ENCODE measurements at regions not wholly inside any gene's neighbourhood (a gene's known extent, or its start where the extent isn't known, plus 50 kb on each side); places are given as distances from the start of the nearest gene placed in this dataset.
A peak's percentile ranks its signal among the peaks of the same experiment; 100 is the strongest.

DNA sequence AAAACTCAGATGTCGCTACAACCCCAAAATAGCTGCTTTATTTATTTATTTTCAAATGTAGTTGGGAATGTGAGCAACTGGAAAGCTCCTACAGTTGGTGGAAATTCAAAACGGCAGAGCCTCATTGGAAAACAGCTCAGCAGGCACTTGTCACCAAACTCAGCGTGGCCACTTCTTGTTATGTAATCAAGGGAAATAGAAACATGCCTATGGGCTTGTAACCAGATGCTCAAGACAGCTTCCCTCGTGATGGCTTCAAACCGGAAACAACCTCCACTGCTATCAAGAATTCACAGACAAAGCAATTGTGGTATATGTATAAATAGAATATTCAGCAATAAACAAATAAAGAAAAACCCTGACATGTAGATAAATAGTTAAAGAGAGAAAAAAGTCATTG lies 627.8 kb upstream of the SLC10A2 start:
- Histone ChIP-seq H3F3A (replicated peaks; ENCODE audit: low read depth) (no peaks in the 10 kb centered on the region), H3K79me2 (replicated peaks; ENCODE audit: insufficient read depth) (no peaks in the 10 kb centered on the region), H3K4me1 (ENCODE audit: insufficient read depth) (peaks cover 7% of the 10 kb centered on the region; the same call in 1 of the 2 replicates), H3K36me3 (ENCODE audit: insufficient read depth) (no peaks in the 10 kb centered on the region), H3K4me3 (no peak overlapping the region), H3K4me2 (no peak overlapping the region), H3K27me3 (ENCODE audit: insufficient read depth) (no peaks in the 10 kb centered on the region), H2AFZ (no peak overlapping the region), H4K20me1 (replicated peaks; ENCODE audit: insufficient read depth) (no peaks in the 10 kb centered on the region), H3K9me2 (ENCODE audit: insufficient read depth) (0 out of 2 replicates have a peak, but pooled peaks cover 2% of the 10 kb centered on the region), H3K27ac (ENCODE audit: low read depth) (no peak overlapping the region)
- H3K27me3 Mint-ChIP-seq (ENCODE audit: insufficient read depth, low read depth, poor library complexity): peaks cover 7% of the 10 kb centered on the region
- TF ChIP-seq, protein P1, sequence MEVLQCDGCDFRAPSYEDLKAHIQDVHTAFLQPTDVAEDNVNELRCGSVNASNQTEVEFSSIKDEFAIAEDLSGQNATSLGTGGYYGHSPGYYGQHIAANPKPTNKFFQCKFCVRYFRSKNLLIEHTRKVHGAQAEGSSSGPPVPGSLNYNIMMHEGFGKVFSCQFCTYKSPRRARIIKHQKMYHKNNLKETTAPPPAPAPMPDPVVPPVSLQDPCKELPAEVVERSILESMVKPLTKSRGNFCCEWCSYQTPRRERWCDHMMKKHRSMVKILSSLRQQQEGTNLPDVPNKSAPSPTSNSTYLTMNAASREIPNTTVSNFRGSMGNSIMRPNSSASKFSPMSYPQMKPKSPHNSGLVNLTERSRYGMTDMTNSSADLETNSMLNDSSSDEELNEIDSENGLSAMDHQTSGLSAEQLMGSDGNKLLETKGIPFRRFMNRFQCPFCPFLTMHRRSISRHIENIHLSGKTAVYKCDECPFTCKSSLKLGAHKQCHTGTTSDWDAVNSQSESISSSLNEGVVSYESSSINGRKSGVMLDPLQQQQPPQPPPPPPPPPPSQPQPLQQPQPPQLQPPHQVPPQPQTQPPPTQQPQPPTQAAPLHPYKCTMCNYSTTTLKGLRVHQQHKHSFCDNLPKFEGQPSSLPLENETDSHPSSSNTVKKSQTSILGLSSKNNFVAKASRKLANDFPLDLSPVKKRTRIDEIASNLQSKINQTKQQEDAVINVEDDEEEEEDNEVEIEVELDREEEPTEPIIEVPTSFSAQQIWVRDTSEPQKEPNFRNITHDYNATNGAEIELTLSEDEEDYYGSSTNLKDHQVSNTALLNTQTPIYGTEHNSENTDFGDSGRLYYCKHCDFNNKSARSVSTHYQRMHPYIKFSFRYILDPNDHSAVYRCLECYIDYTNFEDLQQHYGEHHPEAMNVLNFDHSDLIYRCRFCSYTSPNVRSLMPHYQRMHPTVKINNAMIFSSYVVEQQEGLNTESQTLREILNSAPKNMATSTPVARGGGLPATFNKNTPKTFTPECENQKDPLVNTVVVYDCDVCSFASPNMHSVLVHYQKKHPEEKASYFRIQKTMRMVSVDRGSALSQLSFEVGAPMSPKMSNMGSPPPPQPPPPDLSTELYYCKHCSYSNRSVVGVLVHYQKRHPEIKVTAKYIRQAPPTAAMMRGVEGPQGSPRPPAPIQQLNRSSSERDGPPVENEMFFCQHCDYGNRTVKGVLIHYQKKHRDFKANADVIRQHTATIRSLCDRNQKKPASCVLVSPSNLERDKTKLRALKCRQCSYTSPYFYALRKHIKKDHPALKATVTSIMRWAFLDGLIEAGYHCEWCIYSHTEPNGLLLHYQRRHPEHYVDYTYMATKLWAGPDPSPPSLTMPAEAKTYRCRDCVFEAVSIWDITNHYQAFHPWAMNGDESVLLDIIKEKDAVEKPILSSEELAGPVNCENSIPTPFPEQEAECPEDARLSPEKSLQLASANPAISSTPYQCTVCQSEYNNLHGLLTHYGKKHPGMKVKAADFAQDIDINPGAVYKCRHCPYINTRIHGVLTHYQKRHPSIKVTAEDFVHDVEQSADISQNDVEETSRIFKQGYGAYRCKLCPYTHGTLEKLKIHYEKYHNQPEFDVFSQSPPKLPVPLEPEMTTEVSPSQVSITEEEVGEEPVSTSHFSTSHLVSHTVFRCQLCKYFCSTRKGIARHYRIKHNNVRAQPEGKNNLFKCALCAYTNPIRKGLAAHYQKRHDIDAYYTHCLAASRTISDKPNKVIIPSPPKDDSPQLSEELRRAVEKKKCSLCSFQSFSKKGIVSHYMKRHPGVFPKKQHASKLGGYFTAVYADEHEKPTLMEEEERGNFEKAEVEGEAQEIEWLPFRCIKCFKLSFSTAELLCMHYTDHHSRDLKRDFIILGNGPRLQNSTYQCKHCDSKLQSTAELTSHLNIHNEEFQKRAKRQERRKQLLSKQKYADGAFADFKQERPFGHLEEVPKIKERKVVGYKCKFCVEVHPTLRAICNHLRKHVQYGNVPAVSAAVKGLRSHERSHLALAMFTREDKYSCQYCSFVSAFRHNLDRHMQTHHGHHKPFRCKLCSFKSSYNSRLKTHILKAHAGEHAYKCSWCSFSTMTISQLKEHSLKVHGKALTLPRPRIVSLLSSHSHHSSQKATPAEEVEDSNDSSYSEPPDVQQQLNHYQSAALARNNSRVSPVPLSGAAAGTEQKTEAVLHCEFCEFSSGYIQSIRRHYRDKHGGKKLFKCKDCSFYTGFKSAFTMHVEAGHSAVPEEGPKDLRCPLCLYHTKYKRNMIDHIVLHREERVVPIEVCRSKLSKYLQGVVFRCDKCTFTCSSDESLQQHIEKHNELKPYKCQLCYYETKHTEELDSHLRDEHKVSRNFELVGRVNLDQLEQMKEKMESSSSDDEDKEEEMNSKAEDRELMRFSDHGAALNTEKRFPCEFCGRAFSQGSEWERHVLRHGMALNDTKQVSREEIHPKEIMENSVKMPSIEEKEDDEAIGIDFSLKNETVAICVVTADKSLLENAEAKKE (CRISPR knock-in tag; IDR thresholded peaks at IDR 0.05): 0 out of 2 replicates have a peak, but pooled peaks have one; percentile 34
- TF ChIP-seq, protein P2, sequence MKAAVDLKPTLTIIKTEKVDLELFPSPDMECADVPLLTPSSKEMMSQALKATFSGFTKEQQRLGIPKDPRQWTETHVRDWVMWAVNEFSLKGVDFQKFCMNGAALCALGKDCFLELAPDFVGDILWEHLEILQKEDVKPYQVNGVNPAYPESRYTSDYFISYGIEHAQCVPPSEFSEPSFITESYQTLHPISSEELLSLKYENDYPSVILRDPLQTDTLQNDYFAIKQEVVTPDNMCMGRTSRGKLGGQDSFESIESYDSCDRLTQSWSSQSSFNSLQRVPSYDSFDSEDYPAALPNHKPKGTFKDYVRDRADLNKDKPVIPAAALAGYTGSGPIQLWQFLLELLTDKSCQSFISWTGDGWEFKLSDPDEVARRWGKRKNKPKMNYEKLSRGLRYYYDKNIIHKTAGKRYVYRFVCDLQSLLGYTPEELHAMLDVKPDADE (IDR thresholded peaks at IDR 0.05): no peak
- H3K4me3 Mint-ChIP-seq: no peak overlapping the region
- peaks cover 23% of the 10 kb centered on the region; the same call in 2 of the 3 replicates for H3K4me1 Mint-ChIP-seq
- no peak overlapping the region for H3K27ac Mint-ChIP-seq
- no peaks in the 10 kb centered on the region; the same call in 2 of the 3 replicates for H3K9me3 Mint-ChIP-seq
- no peaks in the 10 kb centered on the region for H3K36me3 Mint-ChIP-seq (ENCODE audit: low read depth)
- ATAC-seq: peak; percentile 79
- DNase-seq (ENCODE audit: low spot score): peak; percentile 51

DNA sequence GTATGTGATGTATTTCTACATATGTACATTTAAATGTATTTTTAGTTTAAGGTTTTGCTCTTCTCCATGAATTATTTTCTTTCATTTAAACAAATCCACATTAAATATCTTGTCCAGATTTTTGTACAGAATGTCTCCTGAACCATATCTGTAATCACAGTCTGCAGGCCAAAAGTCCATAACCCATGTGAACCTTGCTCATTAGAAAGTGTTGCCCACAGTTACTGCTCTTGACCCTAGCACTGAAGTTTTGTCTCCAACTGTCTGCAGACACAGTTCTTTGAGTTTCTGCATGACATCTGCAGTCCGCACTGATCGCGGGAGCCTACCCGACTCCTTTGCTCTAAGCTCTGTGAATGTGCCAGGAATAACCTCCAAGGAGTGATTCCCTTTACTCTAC lies 626.2 kb upstream of the SLC10A2 start:
- ATAC-seq: no peak
- Mint-ChIP-seq H3K4me1 (peaks cover 23% of the 10 kb centered on the region; the same call in 2 of the 3 replicates), H3K27me3 (ENCODE audit: insufficient read depth, low read depth, poor library complexity) (peaks cover 6% of the 10 kb centered on the region), H3K4me3 (no peak overlapping the region), H3K9me3 (no peaks in the 10 kb centered on the region; the same call in 2 of the 3 replicates), H3K36me3 (ENCODE audit: low read depth) (no peaks in the 10 kb centered on the region), H3K27ac (no peak overlapping the region)
- Histone ChIP-seq H3K79me2 (replicated peaks; ENCODE audit: insufficient read depth) (no peaks in the 10 kb centered on the region), H4K20me1 (replicated peaks; ENCODE audit: insufficient read depth) (no peaks in the 10 kb centered on the region), H3K4me2 (no peak overlapping the region), H3F3A (replicated peaks; ENCODE audit: low read depth) (no peaks in the 10 kb centered on the region), H3K36me3 (ENCODE audit: insufficient read depth) (no peaks in the 10 kb centered on the region), H3K9me2 (ENCODE audit: insufficient read depth) (0 out of 2 replicates have a peak, but pooled peaks cover 1% of the 10 kb centered on the region), H2AFZ (no peak overlapping the region), H3K27ac (ENCODE audit: low read depth) (no peak overlapping the region), H3K4me3 (no peak overlapping the region), H3K4me1 (ENCODE audit: insufficient read depth) (peaks cover 7% of the 10 kb centered on the region; the same call in 1 of the 2 replicates), H3K27me3 (ENCODE audit: insufficient read depth) (no peaks in the 10 kb centered on the region)
- no peak for DNase-seq (ENCODE audit: low spot score)
- TF ChIP-seq ZNF331 (CRISPR knock-in tag; IDR thresholded peaks at IDR 0.05; ENCODE audit: low read depth): no peak

Data from GM23338 (cell line).